Small intestine (tissue), 7 donors: ENCODE measurements at regions not wholly inside any gene's neighbourhood (a gene's known extent, or its start where the extent isn't known, plus 50 kb on each side); places are given as distances from the start of the nearest gene placed in this dataset.

ENCODE experiments used
- DNase-seq, 2 donors: peaks; one replicate each; pipeline versions ENCODE4 v3.0.0 to v3.0.0-alpha.2; 2013
- FAIRE-seq: peaks from 2 replicates; lab custom pipeline; 2012; peaks lifted over from hg19 to GRCh38; lab: Jason Lieb, UNC
- H3K27ac ChIP-seq, 3 donors: one replicate each; pipeline ENCODE4 v1.5.1; 2013; ENCODE audit warnings: low read length in 2 of 3, mild to moderate bottlenecking in 2 of 3, control low read depth in 1 of 3, inconsistent platforms in 1 of 3, low read depth in 1 of 3, moderate library complexity in 1 of 3
- H3K27me3 ChIP-seq, 3 donors: one replicate each; pipeline ENCODE4 v1.6.1; 2013; ENCODE audit warnings: low read length in 3 of 3, inconsistent platforms in 1 of 3; ENCODE audit not compliant: control insufficient read depth in 3 of 3, insufficient read depth in 3 of 3
- H3K36me3 ChIP-seq, 3 donors: one replicate each; pipeline ENCODE4 v1.6.1; 2013; ENCODE audit warnings: low read length in 3 of 3, inconsistent platforms in 1 of 3, low read depth in 1 of 3, mild to moderate bottlenecking in 1 of 3, moderate library complexity in 1 of 3; ENCODE audit not compliant: control insufficient read depth in 3 of 3, insufficient read depth in 2 of 3
- H3K4me1 ChIP-seq, 3 donors: one replicate each; pipeline ENCODE4 v1.6.1; 2013; ENCODE audit warnings: low read length in 2 of 3, inconsistent platforms in 1 of 3, low read depth in 1 of 3, mild to moderate bottlenecking in 1 of 3, moderate library complexity in 1 of 3; ENCODE audit not compliant: control insufficient read depth in 3 of 3, insufficient read depth in 2 of 3
- H3K4me3 ChIP-seq, 3 donors: one replicate each; pipeline ENCODE4 v1.5.1; 2013; ENCODE audit warnings: low read length in 3 of 3, control low read depth in 1 of 3, inconsistent platforms in 1 of 3, low read depth in 1 of 3, mild to moderate bottlenecking in 1 of 3, moderate library complexity in 1 of 3
- H3K9me3 ChIP-seq, 2 donors: one replicate each; pipeline ENCODE4 v1.6.1; 2013; ENCODE audit warnings: low read depth in 1 of 2, low read length in 1 of 2; ENCODE audit not compliant: control insufficient read depth in 2 of 2, insufficient read depth in 1 of 2
- WGBS, 3 donors: extraction: QIAGEN DNeasy Blood & Tissue Kit; methylation state at CpG; one replicate each; pipeline ENCODE4 v1.1.7; 2013; 5-methylcytosine and 5-hydroxymethylcytosine counted together
- donor health status: healthy with polysubstance abuse.
- donor health status: control.
- donor health status: control.
- donor health status: Bipolar disorder and iron deficiency.
- donor health status: healthy.

DNA sequence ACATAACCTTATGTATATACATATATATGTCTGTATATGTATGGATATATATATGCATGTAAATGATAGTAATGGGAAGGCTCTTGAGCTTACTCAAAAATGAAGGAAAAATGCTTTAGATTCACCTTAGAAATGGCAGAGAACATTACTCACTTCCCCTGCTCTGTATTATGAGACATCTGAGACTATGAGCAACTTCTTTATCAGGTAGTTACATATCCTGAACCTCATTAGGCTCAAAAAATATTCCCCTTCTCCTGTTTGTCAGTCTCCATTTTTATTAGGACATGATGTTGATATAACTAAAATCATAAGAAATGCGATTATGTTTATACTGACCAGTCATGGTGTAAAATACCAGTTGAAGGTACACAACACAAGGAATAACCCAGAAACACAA lies 800.1 kb upstream of the ZWINT start:
- H3K27me3 ChIP-seq = no peaks in the 10 kb centered on the region
- no peaks in the 10 kb centered on the region for H3K4me1 ChIP-seq
- DNase-seq (no peak), FAIRE-seq (no peak)
- H3K36me3 ChIP-seq = no peaks in the 10 kb centered on the region
- no peak overlapping the region for H3K4me3 ChIP-seq
- H3K9me3 ChIP-seq = peaks cover 0 to 13% of the 10 kb centered on the region in 2 donors
- 83 to 91% (median 91%) methylated on average over 1 of the region's 1 CpG for WGBS, 3 donors
- H3K27ac ChIP-seq = no peak overlapping the region

DNA sequence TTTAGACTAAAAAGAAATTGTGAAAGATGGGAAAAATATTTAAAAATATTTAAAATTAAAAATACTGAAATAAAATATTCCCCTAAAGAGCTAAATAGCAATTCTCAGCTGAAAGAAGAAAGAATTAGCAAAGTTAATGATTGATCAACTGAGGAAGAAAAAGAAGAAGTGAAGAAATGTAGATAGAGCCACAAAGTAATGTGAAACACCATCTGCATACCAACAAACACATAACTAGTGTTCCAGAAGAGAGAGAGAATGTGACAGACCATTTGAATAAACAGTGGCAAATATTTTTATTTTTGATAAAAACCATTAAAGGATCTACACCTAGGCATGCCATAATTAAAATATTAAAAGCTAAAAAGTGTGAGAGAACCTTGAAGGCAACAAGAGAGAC lies 784.5 kb upstream of the ZWINT start:
- H3K36me3 ChIP-seq = no peaks in the 10 kb centered on the region
- no peaks in the 10 kb centered on the region for H3K27me3 ChIP-seq
- H3K27ac ChIP-seq = no peak overlapping the region
- H3K4me1 ChIP-seq = no peaks in the 10 kb centered on the region
- FAIRE-seq (no peak), DNase-seq (no peak)
- H3K9me3 ChIP-seq = peaks cover 0 to 6% of the 10 kb centered on the region in 2 donors
- no peak overlapping the region for H3K4me3 ChIP-seq

DNA sequence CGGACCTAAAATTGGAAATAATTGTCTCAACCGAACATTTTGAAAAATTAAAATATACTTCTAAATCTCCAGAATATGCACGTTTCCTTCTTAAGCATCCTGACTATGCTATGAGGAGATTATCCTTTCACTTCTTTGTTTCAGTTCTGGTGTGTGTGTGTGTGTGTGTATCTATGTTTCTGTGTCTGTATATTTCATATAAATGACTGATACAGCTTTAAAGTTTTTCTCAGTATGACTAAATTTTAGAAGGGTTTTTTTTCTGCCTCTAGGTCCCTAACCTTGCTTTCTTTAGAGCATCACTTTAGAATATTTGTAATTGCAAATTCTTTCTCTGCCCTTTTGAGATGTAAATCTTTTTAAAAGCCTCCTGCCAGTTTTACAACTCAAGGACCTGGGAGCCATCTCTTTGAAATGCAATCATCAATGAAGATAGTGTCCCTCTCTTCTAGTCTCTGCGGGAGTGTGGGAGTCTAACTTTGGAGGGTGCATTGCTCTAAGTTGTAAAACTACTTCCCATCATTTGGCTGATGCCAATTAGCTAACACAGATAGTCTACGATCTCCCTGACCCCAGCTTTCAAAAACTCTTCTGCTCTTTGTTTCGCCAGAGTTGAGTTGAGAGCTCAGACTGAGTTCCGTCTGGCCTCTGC lies 782.0 kb upstream of the ZWINT start:
- Histone ChIP-seq H3K4me1 (no peaks in the 10 kb centered on the region), H3K9me3 (peaks cover 0 to 20% of the 10 kb centered on the region in 2 donors), H3K4me3 (no peak overlapping the region), H3K27me3 (no peaks in the 10 kb centered on the region), H3K36me3 (no peaks in the 10 kb centered on the region), H3K27ac (no peak overlapping the region)
- no peak for DNase-seq
- FAIRE-seq = no peak
- whole genome bisulfite sequencing, 3 donors = 40 to 53% (median 49%) methylated on average over 7 of the region's 7 CpGs

DNA sequence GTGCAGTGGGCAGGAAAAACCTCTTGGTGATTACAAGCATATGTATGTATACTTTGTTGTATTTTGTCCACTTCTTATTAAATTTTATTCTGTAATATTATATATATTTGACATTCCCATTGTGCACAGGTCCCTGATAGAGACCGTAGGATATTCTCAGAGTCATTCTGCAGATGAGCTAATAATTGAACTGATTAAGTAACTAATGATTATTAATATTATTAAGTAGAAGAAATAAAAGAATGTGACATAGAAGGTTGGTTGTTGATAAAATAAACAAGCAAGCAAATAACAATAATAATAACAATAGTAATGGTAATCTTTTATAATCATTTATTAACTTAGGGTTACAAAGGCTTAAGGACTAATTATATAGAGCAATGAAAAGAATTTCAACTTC lies 780.6 kb upstream of the ZWINT start:
- 84 to 94% (median 94%) methylated on average over 1 of the region's 1 CpG for WGBS, 3 donors
- H3K4me1 ChIP-seq = no peaks in the 10 kb centered on the region
- no peaks in the 10 kb centered on the region for H3K27me3 ChIP-seq
- no peaks in the 10 kb centered on the region for H3K36me3 ChIP-seq
- DNase-seq (no peak), FAIRE-seq (no peak)
- H3K9me3 ChIP-seq = peaks cover 0 to 23% of the 10 kb centered on the region in 2 donors
- no peak overlapping the region for H3K4me3 ChIP-seq
- H3K27ac ChIP-seq = no peak overlapping the region

DNA sequence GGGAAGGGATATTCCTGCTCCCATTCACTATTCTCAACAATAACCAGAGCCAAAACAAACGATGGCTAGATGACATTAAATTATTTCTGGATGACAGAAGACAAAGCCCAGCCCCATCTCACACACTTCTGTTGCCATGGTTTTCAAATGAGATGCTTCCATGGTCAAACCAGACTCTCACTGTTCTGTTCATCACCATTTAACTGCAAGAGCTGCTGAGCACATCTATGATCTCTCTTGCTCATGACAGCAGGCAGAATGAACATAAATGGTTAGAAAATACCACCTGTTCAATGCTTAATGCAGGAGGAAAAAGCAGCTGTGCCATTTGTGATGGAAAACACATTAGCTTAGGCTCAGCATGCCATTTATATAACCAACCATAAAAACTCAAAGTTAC lies 758.6 kb upstream of the ZWINT start:
- Histone ChIP-seq H3K4me1 (no peaks in the 10 kb centered on the region), H3K9me3 (no peaks in the 10 kb centered on the region), H3K27ac (no peak overlapping the region), H3K27me3 (no peaks in the 10 kb centered on the region), H3K4me3 (no peak overlapping the region), H3K36me3 (no peaks in the 10 kb centered on the region)
- no peak for DNase-seq
- no peak for FAIRE-seq
- 24 to 37% (median 29%) methylated on average over 1 of the region's 1 CpG for WGBS, 3 donors

DNA sequence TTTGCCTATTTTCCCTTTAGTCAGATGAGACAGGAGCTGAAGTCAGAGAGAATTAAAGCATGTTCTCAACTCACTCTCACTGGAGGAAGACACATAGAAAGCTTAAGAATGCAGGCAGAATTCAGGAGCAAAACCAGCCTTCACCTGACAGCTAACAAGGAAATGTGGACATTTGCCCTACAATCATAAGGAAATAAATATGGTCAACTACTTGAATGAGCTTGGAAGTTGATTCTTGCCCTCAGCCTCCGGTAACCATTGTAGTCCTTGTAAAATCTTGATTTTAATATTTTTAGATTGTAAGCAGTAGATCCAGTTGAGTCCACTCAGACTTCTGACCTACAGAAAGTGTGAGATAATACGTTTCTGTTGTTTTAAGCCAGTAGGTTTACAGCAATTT lies 752.5 kb upstream of the ZWINT start:
- Histone ChIP-seq H3K27me3 (no peaks in the 10 kb centered on the region), H3K4me3 (no peak overlapping the region), H3K27ac (no peak overlapping the region), H3K36me3 (no peaks in the 10 kb centered on the region), H3K9me3 (no peaks in the 10 kb centered on the region), H3K4me1 (no peaks in the 10 kb centered on the region)
- FAIRE-seq = no peak
- 44 to 75% (median 50%) methylated on average over 2 of the region's 2 CpGs for WGBS, 3 donors
- no peak for DNase-seq

DNA sequence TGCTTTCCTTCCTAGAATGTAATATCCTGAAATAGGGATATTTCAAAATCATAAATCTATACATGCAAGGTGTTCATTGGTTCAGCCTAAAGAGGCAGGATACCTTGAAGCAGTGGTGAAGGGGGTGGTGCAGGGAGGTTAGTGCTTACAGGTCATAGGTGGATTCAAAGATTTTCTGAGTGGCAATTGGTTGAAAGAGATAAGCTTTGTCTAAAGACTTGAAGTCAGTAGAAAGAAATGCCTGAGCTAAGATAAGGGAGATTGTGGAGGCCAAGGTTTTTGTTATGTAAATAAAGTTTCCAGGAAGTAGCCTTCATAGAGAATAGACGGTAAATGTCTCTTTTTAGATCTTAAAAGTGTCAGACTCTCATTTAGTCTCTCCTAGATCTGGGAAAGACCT lies 741.2 kb upstream of the ZWINT start:
- DNase-seq (no peak), FAIRE-seq (no peak)
- no peak overlapping the region for H3K27ac ChIP-seq
- H3K27me3 ChIP-seq = no peaks in the 10 kb centered on the region
- no peaks in the 10 kb centered on the region for H3K4me1 ChIP-seq
- H3K4me3 ChIP-seq = no peak overlapping the region
- no peaks in the 10 kb centered on the region for H3K9me3 ChIP-seq
- H3K36me3 ChIP-seq = no peaks in the 10 kb centered on the region
- WGBS, 3 donors = 6 to 16% (median 9%) methylated on average over 1 of the region's 1 CpG

DNA sequence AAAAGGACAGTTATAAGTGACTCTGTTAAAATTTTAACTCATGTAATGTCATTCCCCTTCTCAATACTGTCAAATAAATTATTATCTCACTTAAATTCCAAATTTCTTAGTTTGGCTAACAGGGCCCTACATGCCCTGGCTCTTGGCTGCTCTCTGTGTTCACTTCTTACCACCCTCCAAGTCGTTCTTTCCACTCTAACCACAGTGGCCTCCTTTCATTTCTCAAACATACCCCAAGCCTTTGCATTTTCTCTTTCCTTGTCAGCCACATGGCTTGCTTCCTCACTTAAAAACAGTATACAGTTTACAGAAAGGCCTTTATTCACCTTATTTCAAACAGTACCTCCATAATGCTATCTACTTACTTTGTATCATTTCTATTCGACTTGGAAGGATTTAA lies 737.1 kb upstream of the ZWINT start:
- FAIRE-seq = no peak
- H3K9me3 ChIP-seq = peaks cover 0 to 16% of the 10 kb centered on the region in 2 donors
- H3K27ac ChIP-seq = no peak overlapping the region
- no peak for DNase-seq
- H3K27me3 ChIP-seq = no peaks in the 10 kb centered on the region
- H3K4me3 ChIP-seq = no peak overlapping the region
- H3K36me3 ChIP-seq = no peaks in the 10 kb centered on the region
- no peaks in the 10 kb centered on the region for H3K4me1 ChIP-seq
- 33 to 50% (median 35%) methylated on average over 2 of the region's 2 CpGs for WGBS, 3 donors

DNA sequence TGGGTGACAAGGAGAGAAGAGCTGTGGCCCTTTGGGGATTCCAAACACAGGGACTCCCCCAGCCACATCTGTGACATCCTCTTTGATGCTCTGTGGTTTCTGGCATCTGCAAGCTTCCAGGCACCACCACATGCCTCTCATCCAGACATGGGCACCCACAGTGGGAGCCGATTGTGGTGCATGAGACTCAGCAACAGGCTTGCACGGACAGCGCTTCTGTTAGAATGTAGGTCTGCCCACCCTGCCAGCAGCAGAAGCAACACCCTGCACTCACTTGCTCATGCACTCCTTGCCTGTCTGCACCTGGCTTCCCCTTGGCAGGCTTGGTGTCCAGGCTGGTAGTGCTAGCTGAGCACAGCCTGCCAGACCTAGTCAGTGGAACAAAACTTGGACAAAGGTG lies 735.0 kb upstream of the ZWINT start:
- Histone ChIP-seq H3K27me3 (no peaks in the 10 kb centered on the region), H3K36me3 (no peaks in the 10 kb centered on the region), H3K27ac (no peak overlapping the region), H3K9me3 (peaks cover 0 to 16% of the 10 kb centered on the region in 2 donors), H3K4me3 (no peak overlapping the region), H3K4me1 (no peaks in the 10 kb centered on the region)
- DNase-seq = no peak
- 94 to 100% (median 95%) methylated on average over 3 of the region's 3 CpGs for WGBS, 3 donors
- FAIRE-seq = no peak
